ENCODE measurements at regions not wholly inside any gene's neighbourhood (a gene's known extent, or its start where the extent isn't known, plus 50 kb on each side); places are given as distances from the start of the nearest gene placed in this dataset.

GRCh38 chr9:85421641-85422040 lies 320.1 kb downstream of the AGTPBP1 start:
- no peak overlapping the region for H3K4me3 ChIP-seq (replicated peaks in 1 of 2; ENCODE audit: low read depth in 2 of 2, low read length in 2 of 2)
- DNase-seq (ENCODE audit: low read depth in 2 of 2): no peak
- no peak for TF ChIP-seq CTCF (IDR thresholded peaks at IDR 0.05; ENCODE audit: low read depth, low read length)

GRCh38 chr9:85420750-85421149 lies 321.0 kb downstream of the AGTPBP1 start:
- DNase-seq (ENCODE audit: low read depth in 2 of 2): peak in 1 of 2 donors; percentile 44
- no peak for TF ChIP-seq CTCF (IDR thresholded peaks at IDR 0.05; ENCODE audit: low read depth, low read length)
- H3K4me3 ChIP-seq (replicated peaks in 1 of 2; ENCODE audit: low read depth in 2 of 2, low read length in 2 of 2): no peak overlapping the region

GRCh38 chr9:85417674-85418073 lies 324.1 kb downstream of the AGTPBP1 start:
- no peak overlapping the region for H3K4me3 ChIP-seq (replicated peaks in 1 of 2; ENCODE audit: low read depth in 2 of 2, low read length in 2 of 2)
- no peak for TF ChIP-seq CTCF (IDR thresholded peaks at IDR 0.05; ENCODE audit: low read depth, low read length)
- DNase-seq (ENCODE audit: low read depth in 2 of 2): no peak

GRCh38 chr9:85416715-85417114 lies 325.0 kb downstream of the AGTPBP1 start:
- no peak for DNase-seq (ENCODE audit: low read depth in 2 of 2)
- TF ChIP-seq CTCF (IDR thresholded peaks at IDR 0.05; ENCODE audit: low read depth, low read length): no peak

GRCh38 chr9:85414390-85414789 lies 327.4 kb downstream of the AGTPBP1 start:
- H3K4me3 ChIP-seq (replicated peaks in 1 of 2; ENCODE audit: low read depth in 2 of 2, low read length in 2 of 2): no peak overlapping the region

More at GRCh38 chr9:85416715-85417114, 325.0 kb downstream of the AGTPBP1 start:
- no peak overlapping the region for H3K4me3 ChIP-seq (replicated peaks in 1 of 2; ENCODE audit: low read depth in 2 of 2, low read length in 2 of 2)

GRCh38 chr9:85408494-85408893 lies 333.3 kb downstream of the AGTPBP1 start:
- no peak overlapping the region for H3K4me3 ChIP-seq (replicated peaks in 1 of 2; ENCODE audit: low read depth in 2 of 2, low read length in 2 of 2)
- no peak for DNase-seq (ENCODE audit: low read depth in 2 of 2)
- no peak for TF ChIP-seq CTCF (IDR thresholded peaks at IDR 0.05; ENCODE audit: low read depth, low read length)

More at GRCh38 chr9:85414390-85414789, 327.4 kb downstream of the AGTPBP1 start:
- DNase-seq (ENCODE audit: low read depth in 2 of 2): no peak
- TF ChIP-seq CTCF (IDR thresholded peaks at IDR 0.05; ENCODE audit: low read depth, low read length): no peak

- DNase-seq (ENCODE audit: low read depth in 2 of 2): no peak
- no peak for TF ChIP-seq CTCF (IDR thresholded peaks at IDR 0.05; ENCODE audit: low read depth, low read length)
- H3K4me3 ChIP-seq (replicated peaks in 1 of 2; ENCODE audit: low read depth in 2 of 2, low read length in 2 of 2): no peak overlapping the region
Measured at GRCh38 chr9:85405566-85405950, 336.2 kb downstream of the AGTPBP1 start.

Data from cardiac fibroblast (primary cell).